GM23248 (cell line): ENCODE measurements at regions not wholly inside any gene's neighbourhood (a gene's known extent, or its start where the extent isn't known, plus 50 kb on each side); places are given as distances from the start of the nearest gene placed in this dataset.
"Not testable (repeated sequence)": the region's sequence is repeated elsewhere in the genome, so short reads cannot be mapped to it uniquely, and the experiment has no call there.

Experiments used
- DNase-seq: peaks from one replicate; pipeline ENCODE4 v3.0.0-alpha.2; 2015
- H2AFZ ChIP-seq: fragments of 200-600 bp; sonication (generic); 2 replicates; pipeline ENCODE4 v1.6.1; 2016; ENCODE audit warnings: antibody characterized with exemption
- H3F3A ChIP-seq: fragments of 200-600 bp; sonication (generic); 2 replicates; pipeline ENCODE4 v1.6.1; 2016; ENCODE audit warnings: mild to moderate bottlenecking, antibody characterized with exemption, mixed run types; ENCODE audit not compliant: insufficient read depth
- H3K27ac ChIP-seq: fragments of 200-600 bp; sonication (generic); 2 replicates; pipeline ENCODE4 v1.5.1; 2016; ENCODE audit warnings: mild to moderate bottlenecking
- H3K27me3 ChIP-seq: fragments of 200-600 bp; sonication (generic); replicated peaks from 2 replicates; pipeline ENCODE4 v1.6.1; 2016; ENCODE audit warnings: mild to moderate bottlenecking; ENCODE audit not compliant: insufficient read depth
- H3K36me3 ChIP-seq: fragments of 200-600 bp; sonication (generic); 2 replicates; pipeline ENCODE4 v1.6.1; 2016; ENCODE audit warnings: low read depth, mild to moderate bottlenecking
- H3K4me1 ChIP-seq: fragments of 200-600 bp; sonication (generic); 2 replicates; pipeline ENCODE4 v1.6.1; 2016; ENCODE audit warnings: mild to moderate bottlenecking; ENCODE audit not compliant: insufficient read depth
- H3K4me2 ChIP-seq: fragments of 200-600 bp; sonication (generic); one replicate; pipeline ENCODE4 v1.6.1; 2016; ENCODE audit warnings: mild to moderate bottlenecking; ENCODE audit not compliant: unreplicated experiment
- H3K4me3 ChIP-seq: fragments of 200-600 bp; sonication (generic); 2 replicates; pipeline ENCODE4 v1.5.1; 2016; ENCODE audit warnings: mild to moderate bottlenecking
- H3K79me2 ChIP-seq: fragments of 200-600 bp; sonication (generic); 2 replicates; pipeline ENCODE4 v1.6.1; 2016; ENCODE audit warnings: mild to moderate bottlenecking; ENCODE audit not compliant: insufficient read depth
- H3K9ac ChIP-seq: fragments of 200-600 bp; sonication (generic); 2 replicates; pipeline ENCODE4 v1.6.1; 2016; ENCODE audit warnings: mild to moderate bottlenecking
- H3K9me2 ChIP-seq: fragments of 200-600 bp; sonication (generic); 2 replicates; pipeline ENCODE4 v1.6.1; 2016; ENCODE audit warnings: mixed run types, mild to moderate bottlenecking, moderate library complexity; ENCODE audit not compliant: insufficient read depth
- H3K9me3 ChIP-seq: fragments of 200-600 bp; sonication (generic); one replicate; pipeline ENCODE4 v1.6.1; 2017; ENCODE audit warnings: low read depth
- H4K20me1 ChIP-seq: fragments of 200-600 bp; sonication (generic); 2 replicates; pipeline ENCODE4 v1.6.0; 2016; ENCODE audit not compliant: insufficient read depth
- EZH2 ChIP-seq: fragments of 200-600 bp; sonication (generic); IDR thresholded peaks from 2 replicates; pipeline ENCODE4 v1.6.1; 2018; ENCODE audit warnings: antibody characterized with exemption, mild to moderate bottlenecking; ENCODE audit not compliant: insufficient read depth, poor library complexity, severe bottlenecking
- EZH2phosphoT487 ChIP-seq: fragments of 200-600 bp; sonication (generic); IDR thresholded peaks from 2 replicates; pipeline ENCODE4 v1.6.1; 2018; ENCODE audit warnings: antibody characterized with exemption, moderate library complexity, mild to moderate bottlenecking, low read depth; ENCODE audit not compliant: insufficient read depth
- WGBS, 2 experiments: methylation state at CpG; one replicate each; pipeline ENCODE4 v1.1.6; 2015 to 2017; ENCODE audit warnings: low lambda C conversion rate in 2 of 2, low coverage in 1 of 2; ENCODE audit errors: missing lambda C conversion rate in 2 of 2; 5-methylcytosine and 5-hydroxymethylcytosine counted together
- in situ Hi-C: fragments of 300-500 bp; cut with MboI; formaldehyde crosslinking; loops from 2 replicates; pipeline ENCODE4 v1.15.0; 2020

DNA sequence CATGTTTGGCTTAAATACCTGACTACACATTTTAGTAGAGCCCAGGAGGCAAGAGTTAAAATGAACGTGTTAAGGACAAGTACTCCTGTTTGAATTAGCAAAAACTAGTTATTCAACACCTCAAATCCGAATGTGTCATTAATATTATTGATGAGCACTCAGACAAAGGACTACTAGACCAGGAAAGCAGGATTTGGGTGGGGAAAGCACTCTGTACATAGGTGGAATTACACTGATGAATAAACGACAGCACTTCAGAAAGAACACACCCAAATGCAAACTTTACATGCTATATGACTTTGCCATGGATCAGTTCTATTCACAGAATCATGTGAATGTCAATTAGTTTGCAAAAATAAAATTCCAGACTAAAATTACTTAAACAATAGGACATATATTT, 95.1 kb upstream of the CAV2 start:
- Histone ChIP-seq H3K79me2 (no peaks in the 10 kb centered on the region), H3K9ac (no peak overlapping the region), H3K4me2 (no peak overlapping the region), H3K4me1 (peaks cover 32% of the 10 kb centered on the region), H3K9me3 (no peaks in the 10 kb centered on the region), H3K27ac (no peak overlapping the region), H3K36me3 (no peaks in the 10 kb centered on the region), H3K27me3 (no peaks in the 10 kb centered on the region), H3K4me3 (no peak overlapping the region), H3F3A (peaks cover 34% of the 10 kb centered on the region), H4K20me1 (no peaks in the 10 kb centered on the region), H3K9me2 (no peaks in the 10 kb centered on the region; the same call in 1 of the 2 replicates), H2AFZ (no peak overlapping the region)
- DNase-seq = no peak
- in situ Hi-C loops = no loop called here
- TF ChIP-seq EZH2phosphoT487 = no peak
- TF ChIP-seq EZH2 = no peak
- 79 to 80% methylated on average over 3 of the region's 3 CpGs for WGBS, 2 experiments

DNA sequence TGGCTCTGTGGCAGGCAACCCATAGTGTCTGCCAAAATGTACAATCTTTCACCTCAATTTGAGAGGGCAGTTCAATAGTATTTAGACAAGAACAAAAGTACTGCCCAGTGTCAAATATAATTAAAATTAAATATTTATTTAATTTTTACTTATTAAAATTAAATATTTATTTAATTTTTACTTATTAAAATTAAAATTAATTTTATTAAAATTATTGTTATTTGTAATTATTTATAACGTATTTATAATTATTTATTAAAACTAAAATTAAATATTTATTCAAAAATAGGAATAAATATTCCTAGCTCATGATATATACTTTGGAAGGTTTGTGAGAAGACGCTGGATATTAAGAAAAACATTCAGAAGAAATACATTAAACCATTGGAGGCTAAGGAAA, 93.7 kb upstream of the CAV2 start:
- H3K27ac ChIP-seq = no peak overlapping the region
- no peaks in the 10 kb centered on the region for H3K27me3 ChIP-seq
- H3K9ac ChIP-seq = no peak overlapping the region
- no peak overlapping the region for H3K4me2 ChIP-seq
- WGBS, 2 experiments = 90 to 92% methylated on average over 2 of the region's 2 CpGs
- in situ Hi-C loops = no loop called here
- H3K4me3 ChIP-seq = no peak overlapping the region
- H3K9me3 ChIP-seq = no peaks in the 10 kb centered on the region
- H4K20me1 ChIP-seq = no peaks in the 10 kb centered on the region
- no peaks in the 10 kb centered on the region for H3K36me3 ChIP-seq
- H3F3A ChIP-seq = peaks cover 22% of the 10 kb centered on the region; the same call in 1 of the 2 replicates
- peaks cover 18% of the 10 kb centered on the region for H3K4me1 ChIP-seq
- no peaks in the 10 kb centered on the region; the same call in 1 of the 2 replicates for H3K9me2 ChIP-seq
- no peak for DNase-seq
- no peak for TF ChIP-seq EZH2
- TF ChIP-seq EZH2phosphoT487 = no peak
- H2AFZ ChIP-seq = no peak overlapping the region
- no peaks in the 10 kb centered on the region for H3K79me2 ChIP-seq

DNA sequence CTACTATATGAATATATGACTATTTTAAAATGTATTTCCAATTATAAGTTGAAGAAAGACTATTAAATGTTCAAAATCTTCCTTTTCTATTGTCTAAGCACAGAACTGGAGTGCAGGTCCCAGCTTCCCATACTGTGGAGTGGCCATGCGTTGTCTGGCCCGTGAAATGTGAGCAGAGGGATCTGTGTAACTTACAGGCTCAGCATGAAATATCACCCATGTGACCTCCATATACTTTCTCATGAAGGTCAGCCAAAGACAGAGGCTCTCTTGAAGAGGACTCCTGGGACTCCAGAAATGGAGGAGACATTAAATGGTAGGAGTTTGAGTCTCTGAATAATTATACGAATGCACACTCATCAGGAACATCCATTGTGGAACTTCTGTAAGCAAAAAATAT, 92.4 kb upstream of the CAV2 start:
- no peaks in the 10 kb centered on the region for H4K20me1 ChIP-seq
- H3F3A ChIP-seq = peaks cover 22% of the 10 kb centered on the region; the same call in 1 of the 2 replicates
- TF ChIP-seq EZH2phosphoT487 (no peak), EZH2 (no peak)
- 97 to 98% methylated on average over 3 of the region's 3 CpGs for WGBS, 2 experiments
- no peak overlapping the region for H3K27ac ChIP-seq
- no peak overlapping the region for H3K4me2 ChIP-seq
- H3K27me3 ChIP-seq = no peaks in the 10 kb centered on the region
- no peaks in the 10 kb centered on the region for H3K79me2 ChIP-seq
- peaks cover 15% of the 10 kb centered on the region for H3K4me1 ChIP-seq
- no peak for DNase-seq
- no peak overlapping the region for H3K4me3 ChIP-seq
- H3K9me3 ChIP-seq = no peaks in the 10 kb centered on the region
- no peaks in the 10 kb centered on the region; the same call in 1 of the 2 replicates for H3K9me2 ChIP-seq
- no peak overlapping the region for H2AFZ ChIP-seq
- in situ Hi-C loops = no loop called here
- no peaks in the 10 kb centered on the region for H3K36me3 ChIP-seq
- no peak overlapping the region for H3K9ac ChIP-seq

DNA sequence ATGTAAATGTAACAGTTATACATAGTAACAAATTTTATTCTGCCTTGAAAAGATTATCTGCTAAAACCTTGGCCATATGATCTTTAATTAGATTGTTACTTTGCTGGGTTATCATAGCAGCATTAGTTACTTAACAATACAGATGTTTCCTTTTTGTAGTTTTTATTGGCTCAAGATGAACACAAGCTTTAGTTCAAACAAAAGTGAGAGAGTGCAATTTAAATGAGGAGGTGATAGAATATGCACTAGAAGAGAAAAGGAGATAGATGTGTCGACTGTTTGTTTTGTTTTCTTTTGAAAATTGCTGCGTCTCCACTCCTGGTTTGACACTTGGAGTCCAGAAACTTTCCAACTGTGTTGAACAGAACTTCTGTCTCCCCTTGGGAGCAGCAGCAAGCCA, 91.4 kb upstream of the CAV2 start:
- no peak overlapping the region for H2AFZ ChIP-seq
- DNase-seq = no peak
- in situ Hi-C loops = no loop called here

DNA sequence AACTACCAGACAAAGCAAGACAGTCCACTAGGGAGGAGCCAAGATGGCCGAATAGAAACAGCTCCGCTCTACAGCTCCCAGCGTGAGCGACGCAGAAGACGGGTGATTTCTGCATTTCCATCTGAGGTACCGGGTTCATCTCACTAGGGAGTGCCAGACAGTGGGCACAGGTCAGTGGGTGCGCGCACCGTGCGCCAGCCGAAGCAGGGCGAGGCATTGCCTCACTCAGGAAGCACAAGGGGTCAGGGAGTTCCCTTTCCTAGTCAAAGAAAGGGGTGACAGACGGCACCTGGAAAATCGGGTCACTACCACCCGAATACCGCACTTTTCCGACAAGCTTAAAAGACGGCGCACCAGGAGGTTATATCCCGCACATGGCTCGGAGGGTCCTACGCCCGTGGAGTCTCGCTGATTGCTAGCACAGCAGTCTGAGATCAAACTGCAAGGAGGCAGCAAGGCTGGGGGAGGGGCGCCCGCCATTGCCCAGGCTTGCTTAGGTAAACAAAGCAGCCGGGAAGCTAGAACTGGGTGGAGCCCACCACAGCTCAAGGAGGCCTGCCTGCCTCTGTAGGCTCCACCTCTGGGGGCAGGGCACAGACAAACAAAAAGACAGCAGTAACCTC, 90.6 kb upstream of the CAV2 start:
- H3K4me3 ChIP-seq, H4K20me1 ChIP-seq, H3K9me3 ChIP-seq, H3F3A ChIP-seq, H3K27me3 ChIP-seq, DNase-seq, in situ Hi-C loops, H3K4me1 ChIP-seq, H3K9ac ChIP-seq, H3K36me3 ChIP-seq, H3K9me2 ChIP-seq, H2AFZ ChIP-seq, H3K27ac ChIP-seq, H3K4me2 ChIP-seq, H3K79me2 ChIP-seq: not testable (repeated sequence)
- WGBS, 2 experiments = 90 to 93% methylated on average over 21 to 28 of the region's 28 CpGs

More for the DNA sequence above, 91.4 kb upstream of the CAV2 start:
- Histone ChIP-seq H3K9me2 (no peaks in the 10 kb centered on the region; the same call in 1 of the 2 replicates), H3K27ac (no peak overlapping the region), H3K9me3 (no peaks in the 10 kb centered on the region), H3F3A (peaks cover 15% of the 10 kb centered on the region; the same call in 1 of the 2 replicates), H3K4me1 (peaks cover 10% of the 10 kb centered on the region), H3K4me2 (no peak overlapping the region), H3K9ac (no peak overlapping the region), H3K27me3 (no peaks in the 10 kb centered on the region), H3K36me3 (no peaks in the 10 kb centered on the region), H3K4me3 (no peak overlapping the region), H4K20me1 (no peaks in the 10 kb centered on the region), H3K79me2 (no peaks in the 10 kb centered on the region)
- WGBS, 2 experiments = 74 to 79% methylated on average over 2 of the region's 2 CpGs
- no peak for TF ChIP-seq EZH2phosphoT487
- TF ChIP-seq EZH2 = no peak

DNA sequence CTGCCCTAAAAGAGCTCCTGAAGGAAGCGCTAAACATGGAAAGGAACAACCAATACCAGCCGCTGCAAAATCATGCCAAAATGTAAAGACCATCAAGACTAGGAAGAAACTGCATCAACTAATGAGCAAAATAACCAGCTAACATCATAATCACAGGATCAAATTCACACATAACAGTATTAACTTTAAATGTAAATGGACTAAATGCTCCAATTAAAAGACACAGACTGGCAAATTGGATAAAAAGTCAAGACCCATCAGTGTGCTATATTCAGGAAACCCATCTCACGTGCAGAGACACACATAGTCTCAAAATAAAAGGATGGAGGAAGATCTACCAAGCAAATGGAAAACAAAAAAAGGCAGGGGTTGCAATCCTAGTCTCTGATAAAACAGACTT, 88.8 kb upstream of the CAV2 start:
- H3K27ac ChIP-seq, H3K9me3 ChIP-seq, H3K4me2 ChIP-seq, H3K4me3 ChIP-seq, H3K27me3 ChIP-seq, H3K36me3 ChIP-seq, H3F3A ChIP-seq, DNase-seq, H3K4me1 ChIP-seq, H3K9ac ChIP-seq, H3K9me2 ChIP-seq, H2AFZ ChIP-seq, in situ Hi-C loops, H4K20me1 ChIP-seq, H3K79me2 ChIP-seq: not testable (repeated sequence)
- 93 to 94% methylated on average over 3 of the region's 3 CpGs for WGBS, 2 experiments
